Liver (tissue), 3 donors: ENCODE measurements at regions not wholly inside any gene's neighbourhood (a gene's known extent, or its start where the extent isn't known, plus 50 kb on each side); places are given as distances from the start of the nearest gene placed in this dataset.

Experiments
- CTCF ChIP-seq: fragments of 150-350 bp; IDR thresholded peaks from 2 replicates; pipeline ENCODE4 v1.5.1; 2017; ENCODE audit warnings: improper control_type of control experiment, low read depth, low read length; ENCODE audit not compliant: missing input control
- HNF4A ChIP-seq, 2 donors: conservative IDR thresholded peaks; 2 replicates each; pipeline ENCODE4 v1.6.1; 2016; ENCODE audit warnings: antibody characterized with exemption in 2 of 2, mild to moderate bottlenecking in 2 of 2
- YY1 ChIP-seq: IDR thresholded peaks from 2 replicates; pipeline ENCODE4 v1.6.1; 2016; ENCODE audit warnings: antibody characterized with exemption, mild to moderate bottlenecking
- donor health status: healthy.
- donor health status: healthy.

GRCh38 chr4:107314156-107314555 is 278.0 kb upstream of the DKK2 start:
- no peak for TF ChIP-seq CTCF
- TF ChIP-seq HNF4A (conservative IDR thresholded peaks at IDR 0.05), result no peak
- TF ChIP-seq YY1, result no peak
